Pancreas (tissue), 10 donors: ENCODE measurements at regions not wholly inside any gene's neighbourhood (a gene's known extent, or its start where the extent isn't known, plus 50 kb on each side); places are given as distances from the start of the nearest gene placed in this dataset.

Experiments
- ATAC-seq, 4 donors: fragments of 200-7000 bp; cut with Tn5 transposase; one replicate each; pipeline versions ENCODE4 v1.8.0 to v1.9.1; 2020; ENCODE audit warnings: mild to moderate bottlenecking in 4 of 4, moderate library complexity in 4 of 4
- DNase-seq, 6 donors: peaks; one replicate each; pipeline ENCODE4 v3.0.0-alpha.2; 2020
- FAIRE-seq: peaks from 2 replicates; lab custom pipeline; 2012; peaks lifted over from hg19 to GRCh38; lab: Jason Lieb, UNC
- H3K27ac ChIP-seq, 4 donors: fragments of 200-600 bp; sonication (generic); 1 replicate in 3 of 4; 2 replicates in 1 of 4; pipeline versions ENCODE4 v1.5.0 to v1.8.0; 2020
- H3K27me3 ChIP-seq, 4 donors: fragments of 200-600 bp; one replicate each; pipeline ENCODE4 v1.8.0; 2021
- H3K36me3 ChIP-seq, 3 donors: fragments of 200-600 bp; sonication (generic) in 1 of 3; one replicate each; pipeline versions ENCODE4 v1.5.0 to v1.8.0; 2020 to 2021
- H3K4me1 ChIP-seq, 3 donors: fragments of 200-600 bp; one replicate each; pipeline ENCODE4 v1.8.0; 2021
- H3K4me3 ChIP-seq, 4 donors: fragments of 200-600 bp; sonication (generic) in 2 of 4; one replicate each; pipeline versions ENCODE4 v1.5.0 to v1.8.0; 2020 to 2021
- H3K9me3 ChIP-seq, 4 donors: fragments of 200-600 bp; one replicate each; pipeline ENCODE4 v1.8.0; 2021
- CTCF ChIP-seq, 4 donors: fragments of 200-600 bp; sonication (generic) in 3 of 4; IDR thresholded peaks; one replicate each; pipeline versions ENCODE4 v1.5.0 to v1.8.0; 2021; ENCODE audit warnings: antibody characterized with exemption in 4 of 4
- WGBS, 2 donors: extraction: QIAGEN DNeasy Blood & Tissue Kit; methylation state at CpG; one replicate each; pipeline ENCODE4 v1.1.7; 2013; 5-methylcytosine and 5-hydroxymethylcytosine counted together
- intact Hi-C, 3 donors: fragments of 100-400 bp; cut with DNase I; formaldehyde crosslinking; loops; one replicate each; pipeline versions ENCODE4 v1.11.1 to v1.14.2; 2022
- donor health status: healthy with polysubstance abuse.
- donor health status: DM: no; HTN: no; CAD: no; lungs with moderate emphysema.
- donor health status: DM: no; HTN: no; CAD: no.
- donor health status: control.
- donor health status: control.
- donor health status: Bipolar disorder and iron deficiency.
- donor health status: DM: yes; HTN: yes; CAD: no.
- donor health status: DM: no; HTN: no; CAD: no.
- donor health status: DM: no; HTN: no; CAD: no.
- donor health status: DM: yes; HTN: yes; CAD: no.

GRCh38 chr3:117723825-117724224, 1014.2 kb downstream of the TUSC7 start:
- Histone ChIP-seq H3K27ac (no peak overlapping the region), H3K9me3 (no peaks in the 10 kb centered on the region), H3K4me1 (no peaks in the 10 kb centered on the region), H3K4me3 (no peak overlapping the region), H3K27me3 (no peaks in the 10 kb centered on the region), H3K36me3 (no peaks in the 10 kb centered on the region)
- FAIRE-seq = no peak
- no peak for TF ChIP-seq CTCF (IDR thresholded peaks at IDR 0.05)
- intact Hi-C loops = no loop called here
- 84 to 86% methylated on average over 3 of the region's 3 CpGs for WGBS, 2 donors
- no peak for DNase-seq
- ATAC-seq = no peak

DNA sequence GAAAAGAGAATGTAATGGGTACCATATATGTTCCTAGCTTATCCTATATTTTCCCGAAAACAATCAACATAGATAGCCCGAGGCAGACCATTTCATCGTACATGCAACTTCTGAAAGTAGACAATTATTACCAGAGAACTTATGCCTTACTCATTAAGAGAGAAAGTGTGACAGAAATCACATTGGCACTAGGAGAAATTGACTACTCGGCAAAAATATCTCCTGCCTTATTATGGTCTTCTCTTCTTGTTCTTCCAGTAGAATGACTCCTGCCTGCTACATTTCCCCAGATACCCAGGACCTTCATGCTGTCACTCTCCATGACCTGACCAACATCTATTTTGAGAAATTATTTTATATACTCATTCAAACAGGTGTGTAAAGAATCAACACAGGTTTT, 1015.7 kb downstream of the TUSC7 start:
- DNase-seq = no peak
- H3K4me1 ChIP-seq = no peaks in the 10 kb centered on the region
- no peak for ATAC-seq
- no peaks in the 10 kb centered on the region for H3K27me3 ChIP-seq
- H3K9me3 ChIP-seq = no peaks in the 10 kb centered on the region
- H3K36me3 ChIP-seq = no peaks in the 10 kb centered on the region
- H3K27ac ChIP-seq = no peak overlapping the region
- WGBS, 2 donors = 87 to 91% methylated on average over 4 of the region's 4 CpGs
- FAIRE-seq = no peak
- no peak for TF ChIP-seq CTCF (IDR thresholded peaks at IDR 0.05)
- intact Hi-C loops = no loop called here
- H3K4me3 ChIP-seq = no peak overlapping the region

GRCh38 chr3:117726776-117727175, 1017.2 kb downstream of the TUSC7 start:
- DNase-seq (no peak), FAIRE-seq (no peak), ATAC-seq (no peak)
- H3K27ac ChIP-seq = no peak overlapping the region
- H3K27me3 ChIP-seq = no peaks in the 10 kb centered on the region
- no peaks in the 10 kb centered on the region for H3K4me1 ChIP-seq
- H3K4me3 ChIP-seq = no peak overlapping the region
- intact Hi-C loops = no loop called here
- no peak for TF ChIP-seq CTCF (IDR thresholded peaks at IDR 0.05)
- H3K36me3 ChIP-seq = no peaks in the 10 kb centered on the region
- no peaks in the 10 kb centered on the region for H3K9me3 ChIP-seq

DNA sequence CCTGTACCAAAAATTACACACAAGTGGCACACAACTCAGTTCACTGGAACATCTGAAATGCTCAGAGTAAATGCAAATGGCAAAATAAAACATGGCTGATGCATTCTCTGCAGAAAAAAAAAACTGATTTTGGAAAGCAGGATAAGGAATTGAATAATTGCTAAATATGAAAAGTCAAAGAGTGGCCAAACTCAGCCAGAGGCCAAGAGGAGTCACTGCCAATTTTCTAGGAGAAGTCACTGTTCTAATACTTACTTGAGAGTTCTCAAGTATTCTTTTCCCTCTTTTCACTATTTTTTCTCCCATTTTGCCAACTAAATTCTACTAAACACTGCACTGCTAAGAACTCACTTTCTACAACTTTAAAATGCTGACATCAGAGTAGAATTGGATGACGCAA, 1018.6 kb downstream of the TUSC7 start:
- FAIRE-seq (no peak), DNase-seq (no peak), ATAC-seq (no peak)
- H3K4me1 ChIP-seq = no peaks in the 10 kb centered on the region
- intact Hi-C loops = no loop called here
- H3K27me3 ChIP-seq = no peaks in the 10 kb centered on the region
- H3K9me3 ChIP-seq = no peaks in the 10 kb centered on the region
- no peak for TF ChIP-seq CTCF (IDR thresholded peaks at IDR 0.05)
- 91 to 92% methylated on average over 1 of the region's 1 CpG for WGBS, 2 donors
- H3K27ac ChIP-seq = no peak overlapping the region
- H3K4me3 ChIP-seq = no peak overlapping the region
- no peaks in the 10 kb centered on the region for H3K36me3 ChIP-seq

DNA sequence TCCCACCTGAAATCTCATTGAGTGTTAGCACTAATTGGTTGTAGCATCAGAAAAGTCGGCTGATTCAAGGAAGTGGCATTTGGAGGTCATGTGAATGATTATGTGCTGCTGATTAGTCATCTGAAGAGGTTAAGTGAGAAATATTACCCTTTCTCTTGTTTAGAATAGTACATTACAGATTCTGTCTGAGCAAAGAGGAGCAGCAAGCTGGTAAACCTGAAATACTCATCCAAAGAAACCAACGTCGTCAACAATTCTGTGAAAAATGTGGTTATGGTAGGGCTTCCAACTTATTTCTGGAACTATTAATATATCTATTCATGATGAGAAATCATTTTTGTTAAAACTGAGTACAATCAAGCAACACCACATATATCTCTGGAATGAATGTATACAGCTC, 1024.9 kb downstream of the TUSC7 start:
- intact Hi-C loops = no loop called here
- H3K4me1 ChIP-seq = no peaks in the 10 kb centered on the region
- DNase-seq (no peak), FAIRE-seq (no peak), ATAC-seq (no peak)
- TF ChIP-seq CTCF (IDR thresholded peaks at IDR 0.05) = no peak
- no peaks in the 10 kb centered on the region for H3K36me3 ChIP-seq
- H3K27me3 ChIP-seq = no peaks in the 10 kb centered on the region
- no peak overlapping the region for H3K27ac ChIP-seq
- WGBS, 2 donors = 83 to 84% methylated on average over 3 of the region's 3 CpGs
- no peak overlapping the region for H3K4me3 ChIP-seq
- H3K9me3 ChIP-seq = no peaks in the 10 kb centered on the region
